GM23338 (cell line): ENCODE measurements at regions not wholly inside any gene's neighbourhood (a gene's known extent, or its start where the extent isn't known, plus 50 kb on each side); places are given as distances from the start of the nearest gene placed in this dataset.

Experiments
- ATAC-seq: fragments of 200-7000 bp; cut with Tn5 transposase; 3 replicates; pipeline ENCODE4 v1.9.1; 2020
- DNase-seq: peaks from one replicate; pipeline ENCODE4 v3.0.0-alpha.2; 2015; ENCODE audit warnings: low spot score
- H2AFZ ChIP-seq: fragments of 200-600 bp; sonication (generic); 2 replicates; pipeline ENCODE4 v1.8.0; 2016; ENCODE audit warnings: antibody characterized with exemption, mild to moderate bottlenecking, moderate library complexity
- H3F3A ChIP-seq: fragments of 200-600 bp; sonication (generic); replicated peaks from 2 replicates; pipeline ENCODE4 v1.8.0; 2017; ENCODE audit warnings: antibody characterized with exemption, mixed run types, low read depth
- H3K27ac ChIP-seq: fragments of 200-600 bp; sonication (generic); 2 replicates; pipeline ENCODE4 v1.6.1; 2016; ENCODE audit warnings: low read depth
- H3K27me3 ChIP-seq: fragments of 200-600 bp; sonication (generic); 2 replicates; pipeline ENCODE4 v1.8.0; 2016; ENCODE audit warnings: mild to moderate bottlenecking, mixed run types, moderate library complexity; ENCODE audit not compliant: insufficient read depth
- H3K36me3 ChIP-seq: fragments of 200-600 bp; sonication (generic); 2 replicates; pipeline ENCODE4 v1.8.0; 2016; ENCODE audit warnings: mild to moderate bottlenecking; ENCODE audit not compliant: insufficient read depth
- H3K4me1 ChIP-seq: fragments of 200-600 bp; sonication (generic); 2 replicates; pipeline ENCODE4 v1.8.0; 2016; ENCODE audit warnings: mild to moderate bottlenecking, moderate library complexity; ENCODE audit not compliant: insufficient read depth
- H3K4me2 ChIP-seq: fragments of 200-600 bp; sonication (generic); 2 replicates; pipeline ENCODE4 v1.7.1; 2017; ENCODE audit warnings: mixed run types
- H3K4me3 ChIP-seq: fragments of 200-600 bp; sonication (generic); 2 replicates; pipeline ENCODE4 v1.6.1; 2016; ENCODE audit warnings: mixed run types
- H3K79me2 ChIP-seq: fragments of 200-600 bp; sonication (generic); replicated peaks from 2 replicates; pipeline ENCODE4 v1.8.0; 2017; ENCODE audit warnings: mild to moderate bottlenecking; ENCODE audit not compliant: insufficient read depth
- H3K9me2 ChIP-seq: fragments of 200-600 bp; sonication (generic); 2 replicates; pipeline ENCODE4 v1.8.0; 2017; ENCODE audit not compliant: insufficient read depth
- H4K20me1 ChIP-seq: fragments of 200-600 bp; sonication (generic); replicated peaks from 2 replicates; pipeline ENCODE4 v1.8.0; 2017; ENCODE audit warnings: mild to moderate bottlenecking; ENCODE audit not compliant: insufficient read depth
- H3K27ac Mint-ChIP-seq: 2 replicates; pipeline ENCODE4 v1.8.0; 2020; ENCODE audit warnings: inconsistent platforms, mild to moderate bottlenecking, moderate library complexity, mixed read lengths
- H3K27me3 Mint-ChIP-seq: 3 replicates; pipeline ENCODE4 v1.8.0; 2022; ENCODE audit warnings: low read depth, mild to moderate bottlenecking, moderate library complexity, mixed read lengths, inconsistent platforms; ENCODE audit not compliant: insufficient read depth, poor library complexity
- H3K36me3 Mint-ChIP-seq: 3 replicates; pipeline ENCODE4 v1.8.0; 2021; ENCODE audit warnings: low read depth, mild to moderate bottlenecking, inconsistent platforms, moderate library complexity, mixed read lengths
- H3K4me1 Mint-ChIP-seq: 3 replicates; pipeline ENCODE4 v1.8.0; 2020; ENCODE audit warnings: mild to moderate bottlenecking, inconsistent platforms, mixed read lengths
- H3K4me3 Mint-ChIP-seq: 3 replicates; pipeline ENCODE4 v1.8.0; 2021; ENCODE audit warnings: moderate library complexity, mild to moderate bottlenecking, inconsistent platforms, mixed read lengths
- H3K9me3 Mint-ChIP-seq: 3 replicates; pipeline ENCODE4 v1.8.0; 2020; ENCODE audit warnings: moderate library complexity, mild to moderate bottlenecking, inconsistent platforms, mixed read lengths
- CREB1 ChIP-seq: fragments of 250-450 bp; sonication (Bioruptor Pico); IDR thresholded peaks from 2 replicates; pipeline ENCODE4 v1.5.0; 2020; ENCODE audit warnings: low read depth, mild to moderate bottlenecking, moderate library complexity
- CTCF ChIP-seq, 2 experiments: fragments of 200-600 bp in 1 of 2; sonication (generic) in 1 of 2; conservative IDR thresholded peaks; 2 replicates each; pipeline versions ENCODE4 v1.5.1 to v1.6.1; 2016 to 2017; ENCODE audit warnings: antibody characterized with exemption in 2 of 2, low read depth in 2 of 2, mild to moderate bottlenecking in 2 of 2, moderate library complexity in 1 of 2
- ETS1 ChIP-seq: IDR thresholded peaks from 2 replicates; pipeline ENCODE4 v1.6.1; 2016; ENCODE audit warnings: antibody characterized with exemption
- EZH2 ChIP-seq: fragments of 200-600 bp; sonication (generic); IDR thresholded peaks from one replicate; pipeline ENCODE4 v1.8.0; 2017; ENCODE audit warnings: antibody characterized with exemption, mild to moderate bottlenecking, low read depth; ENCODE audit not compliant: unreplicated experiment
- EZH2phosphoT487 ChIP-seq: fragments of 200-600 bp; sonication (generic); IDR thresholded peaks from one replicate; pipeline ENCODE4 v1.8.1; 2018; ENCODE audit warnings: antibody characterized with exemption; ENCODE audit not compliant: unreplicated experiment
- JUNB ChIP-seq: IDR thresholded peaks from one replicate; pipeline ENCODE4 v1.6.1; 2016; ENCODE audit warnings: antibody characterized with exemption; ENCODE audit not compliant: unreplicated experiment
- NANOG ChIP-seq: IDR thresholded peaks from 2 replicates; pipeline ENCODE4 v1.6.1; 2016; ENCODE audit warnings: antibody characterized with exemption, borderline replicate concordance
- POLR2AphosphoS5 ChIP-seq: IDR thresholded peaks from 2 replicates; pipeline ENCODE4 v1.6.1; 2016; ENCODE audit warnings: antibody characterized with exemption, low read depth
- REST ChIP-seq: IDR thresholded peaks from one replicate; pipeline ENCODE4 v1.6.1; 2018; ENCODE audit warnings: antibody characterized with exemption; ENCODE audit not compliant: unreplicated experiment
- STAT1 ChIP-seq: IDR thresholded peaks from one replicate; pipeline ENCODE4 v1.6.1; 2016; ENCODE audit warnings: antibody characterized with exemption; ENCODE audit not compliant: unreplicated experiment
- ZNF114 ChIP-seq: fragments of 250-450 bp; sonication (Bioruptor Pico); IDR thresholded peaks from 2 replicates; pipeline ENCODE4 v1.5.0; 2020; ENCODE audit warnings: mild to moderate bottlenecking, moderate library complexity
- ZNF331 ChIP-seq: fragments of 250-450 bp; sonication (Bioruptor Pico); IDR thresholded peaks from 2 replicates; pipeline ENCODE4 v1.5.0; 2020; ENCODE audit warnings: low read depth, mild to moderate bottlenecking, moderate library complexity
- ZNF462 ChIP-seq: fragments of 250-450 bp; sonication (Bioruptor Pico); IDR thresholded peaks from 2 replicates; pipeline ENCODE4 v1.5.0; 2020; ENCODE audit warnings: mild to moderate bottlenecking, moderate library complexity

DNA sequence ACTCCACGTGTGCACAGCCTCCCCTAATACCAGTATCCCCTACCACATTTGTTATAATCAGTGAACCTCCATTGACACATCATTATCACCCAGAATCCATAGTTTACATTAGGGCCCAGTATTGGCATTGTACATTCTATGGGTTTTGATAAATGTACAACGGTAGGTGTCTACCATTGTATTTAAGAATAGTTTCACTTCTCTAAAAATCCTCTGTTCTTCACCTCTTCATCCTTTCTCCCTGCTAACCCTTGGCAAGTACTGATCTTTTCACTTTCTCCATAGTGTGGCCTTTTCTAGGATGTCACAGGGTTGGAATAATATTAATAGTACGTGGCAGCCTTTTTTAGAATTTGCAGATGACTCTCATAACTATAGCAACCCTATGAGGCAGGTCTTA lies 353.8 kb downstream of the DDX10 start:
- Mint-ChIP-seq H3K4me1 (no peaks in the 10 kb centered on the region), H3K27me3 (no peaks in the 10 kb centered on the region), H3K9me3 (no peaks in the 10 kb centered on the region), H3K36me3 (no peaks in the 10 kb centered on the region), H3K4me3 (no peak overlapping the region), H3K27ac (no peak overlapping the region)
- no peaks in the 10 kb centered on the region for H3K27me3 ChIP-seq
- no peak for DNase-seq
- no peaks in the 10 kb centered on the region for H3K79me2 ChIP-seq
- no peak overlapping the region for H3K27ac ChIP-seq
- H3K36me3 ChIP-seq, result no peaks in the 10 kb centered on the region
- no peak overlapping the region for H2AFZ ChIP-seq
- no peak for TF ChIP-seq EZH2
- no peak for TF ChIP-seq ZNF114
- TF ChIP-seq STAT1, result no peak
- TF ChIP-seq JUNB, result no peak
- TF ChIP-seq ETS1, result no peak
- no peak for TF ChIP-seq CREB1 (CRISPR knock-in tag)
- no peak for TF ChIP-seq POLR2AphosphoS5
- no peak for TF ChIP-seq REST
- no peak for TF ChIP-seq ZNF331 (CRISPR knock-in tag)
- no peak for TF ChIP-seq NANOG
- no peak for TF ChIP-seq ZNF462 (CRISPR knock-in tag)
- no peak for TF ChIP-seq CTCF (conservative IDR thresholded peaks at IDR 0.05; ENCODE audit: low read depth in 2 of 2)
- TF ChIP-seq EZH2phosphoT487, result no peak
- no peak overlapping the region for H3K4me3 ChIP-seq
- H3K4me2 ChIP-seq, result no peak overlapping the region
- H3K4me1 ChIP-seq, result no peaks in the 10 kb centered on the region
- H4K20me1 ChIP-seq, result no peaks in the 10 kb centered on the region
- no peak for ATAC-seq
- H3K9me2 ChIP-seq, result no peaks in the 10 kb centered on the region
- no peaks in the 10 kb centered on the region for H3F3A ChIP-seq
